ENCODE measurements at regions not wholly inside any gene's neighbourhood (a gene's known extent, or its start where the extent isn't known, plus 50 kb on each side); places are given as distances from the start of the nearest gene placed in this dataset.

- H3K27me3 Mint-ChIP-seq = peaks cover 0 to 58% of the 10 kb centered on the region in 2 donors
- DNase-seq = no peak
- no peak overlapping the region for H3K27ac Mint-ChIP-seq
- H3K4me1 Mint-ChIP-seq (ENCODE audit: low read depth in 2 of 2) = no peaks in the 10 kb centered on the region
- H3K4me3 Mint-ChIP-seq = no peak overlapping the region
- ATAC-seq (replicated peaks) = no peak
- no peaks in the 10 kb centered on the region for H3K9me3 Mint-ChIP-seq
- no peaks in the 10 kb centered on the region for H3K36me3 Mint-ChIP-seq (ENCODE audit: insufficient read depth)
These were observed 98.5 kb downstream of the CTTN start for GRCh38 chr11:70496591-70497535.

GRCh38 chr11:70497536-70498075 lies 99.3 kb downstream of the CTTN start:
- Mint-ChIP-seq H3K36me3 (ENCODE audit: insufficient read depth) (no peaks in the 10 kb centered on the region), H3K27ac (no peak overlapping the region), H3K27me3 (peaks cover 0 to 64% of the 10 kb centered on the region in 2 donors), H3K4me3 (no peak overlapping the region), H3K4me1 (ENCODE audit: low read depth in 2 of 2) (no peaks in the 10 kb centered on the region), H3K9me3 (no peaks in the 10 kb centered on the region)
- no peak for ATAC-seq (replicated peaks)
- DNase-seq = no peak

- Mint-ChIP-seq H3K9me3 (no peaks in the 10 kb centered on the region), H3K4me3 (no peak overlapping the region), H3K27ac (no peak overlapping the region), H3K4me1 (ENCODE audit: low read depth in 2 of 2) (no peaks in the 10 kb centered on the region), H3K36me3 (ENCODE audit: insufficient read depth) (no peaks in the 10 kb centered on the region), H3K27me3 (peaks cover 0 to 64% of the 10 kb centered on the region in 2 donors)
- no peak for ATAC-seq (replicated peaks)
- DNase-seq = no peak
These were observed 99.8 kb downstream of the CTTN start for GRCh38 chr11:70498171-70498571.

GRCh38 chr11:70498976-70499801 lies 100.9 kb downstream of the CTTN start:
- H3K27ac Mint-ChIP-seq = no peak overlapping the region
- H3K9me3 Mint-ChIP-seq = no peaks in the 10 kb centered on the region
- peaks cover 0 to 71% of the 10 kb centered on the region in 2 donors for H3K27me3 Mint-ChIP-seq
- ATAC-seq (replicated peaks) = no peak
- H3K4me3 Mint-ChIP-seq = no peak overlapping the region
- no peaks in the 10 kb centered on the region for H3K4me1 Mint-ChIP-seq (ENCODE audit: low read depth in 2 of 2)
- no peaks in the 10 kb centered on the region for H3K36me3 Mint-ChIP-seq (ENCODE audit: insufficient read depth)
- no peak for DNase-seq

DNA sequence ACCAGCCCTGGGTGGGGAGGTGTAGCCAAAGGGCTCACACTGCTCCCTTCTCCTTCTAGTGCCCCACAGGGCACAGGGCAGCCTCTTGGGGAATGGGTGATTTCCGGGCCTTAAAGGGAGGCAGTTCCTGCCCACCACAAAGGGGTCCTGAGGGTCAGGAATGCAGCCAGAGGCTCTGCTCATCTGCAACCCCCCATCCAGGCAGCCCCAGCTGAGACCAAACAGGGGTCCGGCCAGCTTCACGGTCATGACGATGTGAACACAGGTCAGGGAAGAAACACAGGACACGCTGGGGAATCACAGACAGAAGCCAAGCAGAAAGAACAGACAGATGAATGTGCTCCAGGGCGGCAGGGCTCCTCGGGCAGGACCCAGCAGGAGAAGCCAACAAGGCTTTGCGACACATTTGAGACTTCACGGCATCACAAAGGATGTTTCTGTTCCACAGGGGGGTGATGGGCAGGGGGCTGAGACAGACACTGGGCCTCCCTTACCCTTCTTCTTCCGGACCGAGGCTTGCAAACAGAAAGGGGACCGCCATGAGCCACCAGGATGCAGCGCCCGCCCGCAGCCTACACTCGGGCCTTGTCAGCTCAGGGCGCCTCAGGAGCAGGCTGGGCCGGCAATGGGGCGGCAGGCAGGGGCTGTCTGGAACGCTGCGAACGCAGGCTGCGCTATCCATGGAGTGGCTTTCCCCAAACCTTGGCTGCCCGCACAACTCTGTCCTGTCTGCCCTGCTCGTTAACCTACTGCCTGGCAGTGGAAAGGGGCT lies 101.9 kb downstream of the CTTN start:
- no peaks in the 10 kb centered on the region for H3K36me3 Mint-ChIP-seq (ENCODE audit: insufficient read depth)
- H3K4me1 Mint-ChIP-seq (ENCODE audit: low read depth in 2 of 2) = no peaks in the 10 kb centered on the region
- DNase-seq (no peak), ATAC-seq (replicated peaks) (no peak)
- peaks cover 0 to 73% of the 10 kb centered on the region in 2 donors for H3K27me3 Mint-ChIP-seq
- no peak overlapping the region for H3K4me3 Mint-ChIP-seq
- H3K9me3 Mint-ChIP-seq = no peaks in the 10 kb centered on the region
- H3K27ac Mint-ChIP-seq = no peak overlapping the region

DNA sequence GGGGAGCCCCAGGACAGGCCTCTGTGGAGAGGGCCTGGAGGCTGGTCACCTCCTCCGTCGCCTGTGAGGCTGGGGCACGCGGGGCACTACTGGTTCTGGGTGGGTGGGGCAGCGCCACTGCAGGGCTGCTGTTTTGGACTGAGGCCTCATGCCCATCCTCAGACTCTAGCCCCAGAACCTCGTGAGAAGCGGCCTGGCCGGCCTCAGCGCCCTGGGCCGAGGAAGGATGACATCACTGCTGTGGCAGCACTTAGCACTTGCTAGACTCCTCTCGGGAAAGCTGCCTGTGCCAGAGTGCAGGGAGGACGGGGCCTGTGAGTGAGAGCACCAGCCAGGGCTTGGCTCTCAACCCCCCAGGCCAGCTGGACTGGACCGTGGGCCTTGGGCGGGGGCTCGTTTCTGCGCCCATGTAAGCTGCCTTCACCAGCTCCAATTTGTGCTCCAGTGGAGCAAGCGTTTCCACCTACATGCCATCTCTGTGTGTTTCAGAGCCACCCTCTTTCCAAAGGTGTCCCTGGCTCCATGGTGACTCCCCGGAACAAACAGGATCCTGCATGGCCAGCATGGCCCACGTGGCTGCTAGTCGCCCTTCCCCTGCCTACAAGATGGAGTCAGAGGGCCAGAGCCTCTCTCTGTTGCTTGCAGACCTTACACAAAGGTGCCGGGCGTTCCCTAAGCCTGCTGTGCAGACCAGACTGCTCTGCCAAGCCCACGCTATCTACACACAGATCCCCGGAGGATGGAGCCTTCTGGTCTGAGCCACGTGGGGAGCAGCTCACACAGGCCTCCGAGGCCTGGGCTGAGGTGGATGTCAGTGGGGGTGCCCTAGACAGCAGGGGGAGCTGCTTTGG lies 102.9 kb downstream of the CTTN start:
- Mint-ChIP-seq H3K27ac (no peak overlapping the region), H3K4me1 (ENCODE audit: low read depth in 2 of 2) (no peaks in the 10 kb centered on the region), H3K9me3 (no peaks in the 10 kb centered on the region), H3K4me3 (no peak overlapping the region), H3K36me3 (ENCODE audit: insufficient read depth) (no peaks in the 10 kb centered on the region), H3K27me3 (peaks cover 0 to 70% of the 10 kb centered on the region in 2 donors)
- DNase-seq (no peak), ATAC-seq (replicated peaks) (no peak)

- no peaks in the 10 kb centered on the region for H3K9me3 Mint-ChIP-seq
- ATAC-seq (replicated peaks) = no peak
- no peaks in the 10 kb centered on the region for H3K4me1 Mint-ChIP-seq (ENCODE audit: low read depth in 2 of 2)
- no peaks in the 10 kb centered on the region for H3K36me3 Mint-ChIP-seq (ENCODE audit: insufficient read depth)
- no peak overlapping the region for H3K4me3 Mint-ChIP-seq
- peaks cover 0 to 62% of the 10 kb centered on the region in 2 donors for H3K27me3 Mint-ChIP-seq
- H3K27ac Mint-ChIP-seq = no peak overlapping the region
- no peak for DNase-seq
These were observed 103.7 kb downstream of the CTTN start for GRCh38 chr11:70501933-70502540.

- Mint-ChIP-seq H3K4me3 (no peak overlapping the region), H3K27me3 (peaks cover 0 to 60% of the 10 kb centered on the region in 2 donors), H3K27ac (no peak overlapping the region), H3K4me1 (ENCODE audit: low read depth in 2 of 2) (no peaks in the 10 kb centered on the region), H3K36me3 (ENCODE audit: insufficient read depth) (no peaks in the 10 kb centered on the region), H3K9me3 (no peaks in the 10 kb centered on the region)
- no peak for ATAC-seq (replicated peaks)
- DNase-seq = no peak
These were observed 104.5 kb downstream of the CTTN start for GRCh38 chr11:70502677-70503467.

DNA sequence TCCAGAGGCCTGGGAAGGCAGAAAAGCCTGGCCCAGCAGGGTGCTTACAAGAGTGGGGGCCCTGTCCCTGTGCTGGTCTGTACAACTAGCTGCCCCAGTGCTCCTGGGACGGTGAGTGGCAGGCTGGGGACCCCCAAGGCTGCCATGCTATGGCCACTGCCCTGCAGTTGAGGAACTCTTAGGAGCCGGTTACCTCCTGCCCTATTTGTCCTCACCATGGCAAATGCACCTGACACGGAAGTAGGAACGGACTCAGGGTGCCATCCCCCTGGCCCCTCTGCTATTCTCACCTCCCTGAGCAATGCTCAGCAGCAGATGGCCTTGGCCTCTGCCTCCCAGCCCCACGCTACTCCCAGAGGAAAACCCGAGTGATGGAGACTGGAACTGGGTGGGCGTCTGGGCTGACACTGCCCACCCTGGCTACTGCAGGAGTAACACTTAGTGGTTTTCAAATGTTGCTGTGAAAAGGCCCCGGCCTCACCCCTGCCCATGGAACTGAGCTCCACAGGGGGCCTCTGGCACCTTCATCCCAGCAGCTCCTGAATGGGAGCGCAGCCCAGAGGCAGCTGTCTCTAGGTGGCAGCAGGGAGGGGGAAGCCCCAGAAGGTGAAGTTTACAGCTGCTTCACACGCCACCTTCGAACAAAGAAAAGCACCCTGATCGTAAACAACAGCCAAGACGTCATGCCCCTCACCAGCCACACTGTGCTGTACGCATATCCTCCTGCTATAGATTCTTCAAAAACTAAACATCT lies 105.3 kb downstream of the CTTN start:
- H3K27me3 Mint-ChIP-seq = peaks cover 7 to 61% of the 10 kb centered on the region in 2 donors
- H3K4me1 Mint-ChIP-seq (ENCODE audit: low read depth in 2 of 2) = no peaks in the 10 kb centered on the region
- no peak overlapping the region for H3K27ac Mint-ChIP-seq
- no peak for DNase-seq
- no peaks in the 10 kb centered on the region for H3K36me3 Mint-ChIP-seq (ENCODE audit: insufficient read depth)
- H3K9me3 Mint-ChIP-seq = no peaks in the 10 kb centered on the region
- no peak for ATAC-seq (replicated peaks)
- H3K4me3 Mint-ChIP-seq = no peak overlapping the region

DNA sequence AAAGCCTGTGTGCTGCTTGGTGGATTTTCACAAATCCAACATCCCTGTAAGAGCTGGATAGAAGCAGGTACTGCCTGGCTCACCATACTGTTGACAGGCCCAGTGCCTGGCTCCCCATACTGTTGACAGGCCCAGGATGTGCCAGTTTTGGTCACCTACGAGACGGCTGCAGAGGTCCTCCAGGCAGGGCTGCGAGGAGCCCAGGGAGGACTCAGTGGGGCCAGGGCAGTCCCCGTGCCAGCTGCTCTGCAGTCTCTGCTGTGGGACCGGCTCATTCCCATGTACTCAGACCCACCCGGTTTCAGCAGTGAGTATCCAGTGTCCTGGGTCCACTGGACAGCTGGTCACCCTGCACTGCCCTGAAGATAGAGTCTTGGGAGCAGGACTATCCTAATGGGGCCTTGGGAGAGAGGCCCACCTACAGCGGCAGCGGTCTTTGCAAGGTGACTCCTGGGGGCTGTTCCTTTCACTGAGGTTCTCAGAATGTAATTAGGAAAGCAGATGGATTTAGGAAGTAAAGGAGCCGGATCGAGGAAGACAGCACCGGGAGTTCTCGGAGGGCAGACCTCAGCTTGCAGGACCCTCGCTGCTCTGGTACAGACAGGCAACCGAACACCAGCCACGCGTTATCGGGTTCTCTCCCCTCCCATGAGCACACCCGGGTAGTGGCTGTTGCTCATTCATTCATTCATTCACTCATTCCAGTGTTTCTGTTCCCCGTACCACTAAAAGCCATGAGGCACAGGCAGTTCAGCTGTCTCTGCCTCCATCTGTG lies 106.1 kb downstream of the CTTN start:
- peaks cover 7 to 60% of the 10 kb centered on the region in 2 donors for H3K27me3 Mint-ChIP-seq
- H3K36me3 Mint-ChIP-seq (ENCODE audit: insufficient read depth) = no peaks in the 10 kb centered on the region
- ATAC-seq (replicated peaks) (no peak), DNase-seq (no peak)
- no peaks in the 10 kb centered on the region for H3K4me1 Mint-ChIP-seq (ENCODE audit: low read depth in 2 of 2)
- no peaks in the 10 kb centered on the region for H3K9me3 Mint-ChIP-seq
- H3K27ac Mint-ChIP-seq = no peak overlapping the region
- H3K4me3 Mint-ChIP-seq = no peak overlapping the region

Measured in effector memory CD8-positive, alpha-beta T cell (primary cell).